UCSD-AML1 (cell line): ENCODE measurements at regions not wholly inside any gene's neighbourhood (a gene's known extent, or its start where the extent isn't known, plus 50 kb on each side); places are given as distances from the start of the nearest gene placed in this dataset.
"Not testable (repeated sequence)": the region's sequence is repeated elsewhere in the genome, so short reads cannot be mapped to it uniquely, and the experiment has no call there.

Source experiments
- DNase-seq: peaks from one replicate; lab custom pipeline; 2025; ENCODE audit not compliant: unreplicated experiment; lab: John Stamatoyannopoulos, UW

DNA sequence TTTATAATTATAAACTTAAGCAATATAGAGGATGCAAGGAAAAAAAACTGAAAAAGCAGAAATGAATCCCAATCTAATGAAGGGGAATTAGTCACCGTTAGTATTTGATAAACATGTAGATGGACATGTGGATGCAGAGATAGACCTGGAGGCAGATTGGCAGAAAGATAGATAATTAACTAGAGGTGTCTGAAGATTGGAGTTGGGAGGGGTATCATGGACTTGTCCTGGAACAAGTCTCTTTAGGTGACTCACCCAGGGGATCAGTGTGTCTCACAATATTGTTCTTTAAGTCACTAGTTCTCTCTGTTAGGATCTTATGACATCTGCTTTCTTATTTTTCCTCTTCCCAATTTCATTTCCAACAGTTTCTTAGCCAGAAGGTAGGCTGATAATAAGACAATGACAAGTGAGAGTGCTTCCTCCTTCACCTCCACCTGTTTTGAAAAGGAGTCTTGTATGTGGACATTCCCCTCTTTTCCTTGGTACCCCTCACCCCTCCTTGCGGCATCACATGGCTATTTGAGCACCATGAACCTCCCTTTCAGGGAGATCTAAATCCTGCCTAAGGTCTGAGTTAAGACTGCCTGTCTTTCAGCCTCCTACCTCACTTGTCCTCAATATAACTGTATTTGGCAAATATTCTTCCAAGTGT lies 987.7 kb downstream of the TSN start:
- no peak for DNase-seq

DNA sequence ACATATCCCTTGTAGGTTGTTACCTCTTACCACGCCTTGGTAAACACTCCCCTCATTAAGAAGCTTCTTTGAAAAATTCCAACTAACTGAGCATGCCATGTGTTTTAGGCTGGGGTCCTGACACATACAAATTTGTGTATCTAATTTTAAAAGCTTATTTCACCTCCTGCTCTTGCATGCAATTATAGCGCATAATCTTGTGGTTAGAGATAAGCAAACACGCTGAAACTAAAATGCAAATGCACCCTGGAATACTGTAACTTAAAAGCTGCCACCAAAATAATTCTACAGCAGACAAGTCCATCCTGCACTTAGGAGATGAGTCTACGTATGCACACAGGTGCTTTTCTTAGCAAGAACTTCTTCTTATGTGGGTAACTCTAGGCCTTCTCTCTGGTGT lies 990.2 kb downstream of the TSN start:
- no peak for DNase-seq

DNA sequence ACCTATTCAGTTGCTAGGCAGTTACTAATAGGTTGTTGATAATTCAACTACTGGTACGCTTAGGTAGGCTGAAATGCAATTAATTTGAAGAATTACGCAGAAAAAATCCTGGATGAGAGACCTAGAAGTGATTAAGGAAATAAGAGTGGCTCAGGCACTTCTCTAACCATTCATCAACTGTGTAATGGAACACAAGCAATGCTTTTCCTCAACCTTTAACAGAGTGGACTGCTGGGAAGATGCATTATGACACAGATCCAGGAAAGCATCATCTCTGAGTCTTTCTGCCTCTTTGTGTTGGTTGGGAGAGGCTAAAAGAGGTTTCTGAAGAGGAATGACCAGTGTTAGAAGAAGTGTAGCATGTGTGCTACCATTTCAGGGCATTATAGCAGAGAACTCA lies 992.2 kb downstream of the TSN start:
- no peak for DNase-seq

DNA sequence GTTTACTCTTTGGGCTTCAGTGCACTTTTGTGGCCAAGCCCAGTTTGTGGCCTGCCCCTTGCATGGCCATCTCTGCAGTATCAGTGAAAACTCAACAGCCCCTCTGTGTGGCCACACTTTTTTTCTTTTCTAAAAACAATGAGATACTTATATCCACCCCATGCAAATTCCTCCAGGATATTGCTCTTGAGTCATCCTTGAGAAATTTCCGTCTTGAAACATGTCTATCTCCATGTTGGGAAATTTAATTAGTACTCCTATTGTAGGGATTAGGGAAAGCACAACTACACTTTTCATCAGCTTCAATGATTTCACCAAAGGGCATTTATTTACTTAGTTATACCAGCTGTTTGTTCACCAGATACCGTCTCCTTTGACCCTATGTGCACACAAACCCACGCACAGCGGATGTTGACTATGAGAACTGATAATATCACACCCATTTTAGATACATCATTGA lies 993.1 kb downstream of the TSN start:
- no peak for DNase-seq

DNA sequence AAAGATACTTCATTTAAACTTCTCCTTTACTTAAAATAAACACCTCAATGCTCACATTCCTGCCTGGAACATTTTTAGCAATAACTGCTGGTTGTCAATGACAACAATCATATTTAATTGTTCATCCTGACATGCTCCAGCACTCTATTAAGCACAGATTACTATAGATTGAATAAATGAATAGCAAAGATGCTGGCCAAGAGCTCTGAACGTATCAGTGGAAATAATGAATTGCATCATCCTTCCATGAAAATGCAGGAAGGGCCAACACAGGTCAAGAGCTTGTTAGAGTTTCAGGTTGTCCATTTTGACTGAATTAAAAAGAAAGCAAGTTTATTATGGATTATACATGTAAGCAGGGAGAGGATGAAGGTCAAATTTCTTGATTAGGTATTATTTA lies 994.0 kb downstream of the TSN start:
- no peak for DNase-seq

DNA sequence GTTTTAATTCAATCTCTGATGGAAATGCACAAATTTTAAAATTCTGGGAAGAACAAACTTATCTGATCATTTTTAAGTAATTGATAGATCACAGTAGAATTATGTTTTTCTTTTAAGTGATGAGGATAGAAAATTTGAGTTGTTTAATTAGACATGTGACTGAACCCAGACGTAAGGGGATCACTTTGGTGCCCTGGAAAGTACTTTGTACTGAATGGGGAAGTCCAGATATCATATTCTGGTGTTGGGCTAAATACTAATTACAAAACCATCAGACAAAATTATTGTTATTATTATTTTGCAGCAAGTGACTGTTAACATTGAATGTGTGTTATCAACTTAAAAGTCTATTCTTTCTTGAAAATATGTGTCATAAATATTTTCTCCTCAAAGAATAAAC lies 994.6 kb downstream of the TSN start:
- no peak for DNase-seq

DNA sequence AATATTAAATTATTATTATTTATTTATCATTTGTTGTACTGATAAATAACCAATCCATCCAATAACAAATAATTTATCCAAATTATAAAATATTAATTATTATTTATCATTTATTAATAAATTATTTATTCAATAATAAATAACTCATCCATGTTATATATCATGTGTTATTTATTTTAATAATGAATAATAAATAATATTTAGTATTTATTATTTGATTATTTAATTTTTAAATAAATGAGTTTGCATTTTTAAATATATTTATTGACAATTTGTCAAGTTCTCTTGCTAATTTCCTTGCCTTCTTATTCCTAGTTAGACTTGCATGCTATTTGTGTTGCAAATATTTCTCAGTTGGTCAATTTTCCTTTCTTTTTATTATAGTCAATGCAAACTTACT lies 995.4 kb downstream of the TSN start:
- no peak for DNase-seq

DNA sequence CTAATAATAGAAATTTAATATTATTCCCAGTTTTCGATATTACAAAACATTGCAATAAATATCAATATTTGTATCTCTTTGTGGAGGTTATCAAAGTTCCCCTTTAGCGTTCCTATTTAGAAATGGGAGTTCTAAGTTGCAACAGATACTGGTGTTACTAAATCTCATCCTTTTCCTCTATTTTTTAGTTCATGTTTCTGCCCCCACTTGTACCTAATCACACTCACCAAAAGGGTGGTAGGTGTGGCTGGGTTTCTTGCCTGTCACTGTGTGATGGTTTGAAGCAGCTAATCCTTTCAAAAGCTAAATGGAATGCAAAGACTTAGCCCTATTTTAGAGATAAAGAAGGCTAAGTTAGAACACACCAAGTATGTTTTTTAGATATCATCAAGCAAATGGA lies 997.9 kb downstream of the TSN start:
- DNase-seq, result no peak

DNA sequence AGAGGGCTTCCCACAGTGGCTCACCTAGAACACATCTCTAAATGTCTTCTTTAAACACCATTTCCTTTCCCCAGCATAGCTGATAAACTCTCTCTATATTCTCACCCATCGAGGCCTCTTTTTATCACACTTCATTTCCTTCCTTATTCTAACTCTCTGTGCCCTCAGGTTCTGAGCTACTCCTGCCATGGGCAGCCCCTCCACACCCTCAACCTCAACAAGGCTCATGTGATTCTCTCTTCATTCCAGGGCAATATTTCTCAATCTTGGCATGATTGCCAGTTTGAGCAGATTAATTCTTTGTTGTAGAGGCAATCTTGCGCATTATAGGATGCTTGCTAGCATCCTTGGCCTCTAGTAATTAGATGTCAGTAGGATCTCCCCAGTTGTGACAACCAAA lies 999.1 kb downstream of the TSN start:
- DNase-seq, result no peak

DNA sequence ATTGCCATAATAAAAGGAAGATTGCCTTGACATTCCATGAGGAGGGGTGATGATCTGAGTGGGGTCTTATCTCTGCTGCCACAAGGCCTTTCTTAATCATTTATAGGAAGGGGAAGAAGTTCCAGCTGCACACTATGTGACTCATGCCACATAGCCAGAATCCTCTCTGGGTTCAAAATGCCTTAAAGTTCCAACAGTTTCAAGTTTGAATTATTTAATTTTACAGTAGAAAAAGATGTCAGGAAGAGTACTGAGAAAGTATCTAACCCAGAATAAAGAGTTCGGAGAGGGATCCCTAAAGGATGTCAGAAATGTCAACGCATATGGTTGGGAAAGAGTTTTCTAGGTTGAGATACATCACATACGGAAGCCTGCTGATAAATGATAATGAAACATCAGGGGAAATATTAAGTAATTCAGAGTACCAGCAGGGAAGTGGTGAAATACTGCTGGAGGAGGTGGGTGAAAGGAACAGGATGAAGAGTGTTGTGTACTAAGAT lies 999.9 kb downstream of the TSN start:
- DNase-seq, result no peak

DNA sequence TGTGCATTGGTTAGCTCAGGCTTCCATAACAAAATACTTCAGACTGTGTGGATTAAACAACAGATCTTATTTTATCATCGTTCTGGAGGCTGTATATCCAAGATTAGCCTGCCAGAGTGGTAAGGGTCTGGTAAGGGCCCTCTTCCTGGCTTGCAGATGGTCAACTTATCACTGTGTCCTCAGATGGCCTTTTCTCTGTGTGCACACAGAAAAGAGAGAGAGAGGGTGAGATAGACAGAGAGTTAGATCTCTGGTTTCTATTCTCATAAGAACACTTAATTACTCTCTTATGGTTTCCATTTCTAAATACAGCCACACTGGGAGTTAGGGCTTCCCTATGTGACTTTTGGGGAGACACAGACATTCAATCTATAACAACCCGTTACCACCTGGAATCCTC lies 1003.5 kb downstream of the TSN start:
- no peak for DNase-seq

DNA sequence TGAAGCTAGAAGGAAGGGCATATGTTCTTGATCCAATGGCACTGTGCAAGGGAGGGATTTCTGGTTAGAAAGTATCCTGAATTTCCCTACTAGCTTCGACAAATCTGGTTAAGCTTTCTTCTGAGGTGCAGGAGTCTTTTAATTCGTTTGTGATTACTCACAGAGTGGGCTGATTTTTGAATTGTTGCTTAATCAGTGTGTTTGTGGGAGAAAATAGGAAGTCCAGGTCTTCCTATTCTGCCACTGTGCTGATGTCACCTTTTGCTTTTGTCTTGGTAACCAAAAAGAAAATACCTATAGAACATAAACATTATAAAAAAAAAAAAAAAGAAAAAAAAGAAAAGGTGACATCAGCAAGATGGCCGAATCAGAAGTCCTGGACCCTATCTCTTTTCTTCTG lies 1008.6 kb downstream of the TSN start:
- no peak for DNase-seq

DNA sequence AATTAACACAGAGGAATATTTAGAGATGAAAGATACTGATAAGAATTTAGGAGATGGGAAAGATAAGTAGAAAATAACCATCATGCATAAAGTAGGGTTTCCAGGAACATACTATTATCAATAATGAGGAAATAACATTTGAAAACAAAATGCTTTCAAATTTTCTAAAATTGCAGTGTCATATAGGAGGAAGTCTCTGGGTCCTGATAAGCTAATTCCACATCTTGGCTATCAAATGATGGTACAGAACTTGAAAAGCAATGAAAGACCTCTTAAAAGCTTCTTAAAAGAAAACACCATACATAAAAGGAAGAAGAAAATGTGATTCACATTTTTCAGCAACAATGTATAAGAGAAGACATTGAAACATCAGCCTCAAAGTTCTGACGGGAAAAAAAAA lies 1024.8 kb downstream of the TSN start:
- DNase-seq, result no peak

DNA sequence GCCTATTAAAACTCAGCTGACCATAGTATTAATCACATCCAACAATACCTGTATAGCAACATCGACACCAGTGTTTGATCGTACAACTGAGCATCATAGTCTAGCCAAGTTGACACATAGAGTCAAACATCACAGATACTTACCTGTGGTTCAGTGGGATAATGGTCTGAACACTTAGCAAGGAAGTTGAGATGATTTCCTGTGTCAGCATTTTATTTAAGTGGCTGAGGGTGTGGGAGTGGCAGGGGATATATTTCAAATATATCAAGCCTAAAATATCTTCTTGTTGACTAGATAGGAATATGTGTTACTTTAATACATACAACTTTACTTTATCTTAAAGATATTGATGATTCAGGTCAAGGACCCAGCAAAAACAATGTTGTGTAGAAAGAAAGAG lies 1038.6 kb downstream of the TSN start:
- no peak for DNase-seq

DNA sequence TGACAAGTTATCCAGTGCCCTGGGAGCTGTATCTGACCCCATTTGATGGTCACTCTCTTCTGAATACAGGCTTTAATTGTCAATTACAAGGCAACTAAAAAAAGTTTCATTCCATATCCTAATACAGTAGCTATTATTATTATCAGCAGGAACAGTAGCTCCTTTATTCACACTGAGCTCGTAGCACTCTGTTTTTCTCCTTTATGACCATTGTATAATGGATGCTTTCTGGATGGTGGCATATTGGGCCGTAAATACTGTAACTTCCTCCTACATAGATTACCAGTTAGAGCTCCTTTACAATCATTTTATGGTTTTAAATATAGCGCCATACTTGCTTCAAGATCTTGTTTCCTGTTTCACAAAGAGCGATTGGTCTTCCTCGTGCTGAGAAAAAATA lies 1040.3 kb downstream of the TSN start:
- no peak for DNase-seq

DNA sequence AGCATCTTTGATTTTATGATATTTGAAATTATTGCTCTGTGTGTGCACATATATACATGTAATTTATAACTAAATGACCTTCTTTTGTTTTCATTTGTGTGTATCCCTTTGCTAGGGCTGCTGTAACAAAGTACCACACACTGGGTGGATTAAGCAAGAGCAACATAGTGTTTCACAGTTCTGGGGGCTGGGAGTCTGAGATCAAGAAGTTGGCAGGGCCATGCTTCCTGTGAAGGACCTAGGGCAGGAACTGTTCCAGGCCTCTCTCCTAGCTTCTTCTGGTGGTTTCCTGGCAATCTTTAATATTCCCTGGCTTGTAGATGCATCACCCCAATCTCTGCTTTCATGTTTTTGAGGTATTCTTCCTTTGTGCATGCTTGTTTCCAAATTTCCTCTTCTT lies 1043.9 kb downstream of the TSN start:
- no peak for DNase-seq

DNA sequence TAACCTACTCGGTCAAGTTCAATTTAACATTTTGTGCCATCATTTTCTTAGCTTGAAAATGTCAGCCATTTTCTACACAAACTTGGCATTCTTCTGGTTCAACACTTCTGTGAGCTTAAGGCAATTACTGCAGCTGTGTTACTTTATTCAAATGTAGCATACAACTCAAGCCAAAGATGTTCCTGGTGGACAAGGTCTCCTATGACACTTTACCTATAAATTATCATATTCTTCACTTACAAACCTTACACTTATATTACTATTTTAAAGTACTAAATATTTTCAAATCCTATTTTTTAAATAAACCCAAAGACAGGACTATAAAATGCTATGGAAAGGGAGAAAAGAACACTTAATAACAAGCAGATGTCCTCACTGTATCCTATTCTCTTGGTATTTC lies 1045.3 kb downstream of the TSN start:
- DNase-seq, result no peak

DNA sequence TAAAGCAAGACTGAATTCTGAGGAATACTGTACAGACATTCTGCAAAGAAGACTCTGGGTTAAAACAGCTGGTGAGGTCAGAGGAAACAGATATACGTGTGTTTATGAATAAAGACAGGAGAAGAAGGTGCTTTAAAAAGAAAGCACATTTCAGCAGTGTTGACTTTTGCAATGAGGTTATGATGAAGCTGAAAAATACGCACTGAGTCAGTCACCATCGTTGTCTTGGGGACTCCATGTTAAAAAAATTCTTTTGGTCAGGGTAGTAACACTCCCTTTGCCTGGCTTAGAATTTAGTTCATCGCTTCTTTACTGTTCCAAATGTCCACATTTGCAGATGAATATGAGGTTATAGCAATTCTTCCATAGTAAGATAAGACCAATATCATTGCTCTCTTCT lies 1049.0 kb downstream of the TSN start:
- DNase-seq, result no peak

DNA sequence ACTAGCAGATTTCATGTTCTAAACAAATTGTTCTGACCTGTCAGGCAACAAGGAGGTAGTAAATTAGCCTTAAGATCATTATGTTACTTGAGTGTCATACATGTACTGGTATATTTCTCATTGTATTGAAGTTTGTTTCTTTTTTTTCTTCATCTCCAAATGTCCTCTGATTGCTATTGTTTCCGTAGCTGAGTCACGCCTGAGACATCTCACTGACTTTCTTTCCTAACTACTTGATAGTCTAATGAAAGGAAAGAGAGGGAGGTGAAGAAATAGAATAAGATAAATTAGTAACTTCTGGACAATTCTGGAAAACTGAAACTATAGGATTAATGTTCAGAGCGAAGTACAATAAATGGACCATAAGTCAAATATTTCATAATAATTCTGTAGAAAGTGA lies 1049.9 kb downstream of the TSN start:
- DNase-seq, result no peak

DNA sequence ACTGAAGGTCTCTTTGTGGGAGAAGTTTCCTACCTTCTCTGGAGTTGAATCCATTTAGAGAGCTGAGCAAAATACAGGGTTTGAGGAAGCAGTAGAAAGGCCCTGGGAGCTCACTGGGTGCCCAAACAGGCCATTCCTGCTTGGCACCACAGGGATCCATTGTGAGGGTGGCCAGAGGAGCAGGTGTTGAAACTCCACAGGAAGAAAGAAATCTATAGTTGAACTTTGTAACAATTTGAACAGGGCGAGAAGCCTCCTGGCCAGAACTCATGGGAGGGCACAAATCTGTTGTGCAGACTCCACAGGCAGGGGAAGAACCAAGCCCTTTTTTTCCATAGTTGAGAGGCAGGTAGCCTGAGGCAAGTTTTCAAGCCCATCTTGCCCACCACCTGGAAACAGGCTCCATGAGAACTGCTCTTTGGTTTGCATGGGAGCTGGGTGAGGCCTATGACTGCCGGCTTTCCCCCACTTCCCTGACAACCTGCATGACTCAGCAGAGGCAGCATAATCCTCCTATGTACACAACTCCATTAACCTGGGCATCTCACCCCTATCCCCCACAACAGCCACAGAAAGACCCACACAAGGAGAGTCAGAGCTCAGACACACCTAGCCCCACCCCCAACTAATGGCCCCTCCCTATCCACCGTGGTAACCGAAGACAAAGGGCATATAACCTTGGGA lies 1053.0 kb downstream of the TSN start:
- DNase-seq, result no peak

DNA sequence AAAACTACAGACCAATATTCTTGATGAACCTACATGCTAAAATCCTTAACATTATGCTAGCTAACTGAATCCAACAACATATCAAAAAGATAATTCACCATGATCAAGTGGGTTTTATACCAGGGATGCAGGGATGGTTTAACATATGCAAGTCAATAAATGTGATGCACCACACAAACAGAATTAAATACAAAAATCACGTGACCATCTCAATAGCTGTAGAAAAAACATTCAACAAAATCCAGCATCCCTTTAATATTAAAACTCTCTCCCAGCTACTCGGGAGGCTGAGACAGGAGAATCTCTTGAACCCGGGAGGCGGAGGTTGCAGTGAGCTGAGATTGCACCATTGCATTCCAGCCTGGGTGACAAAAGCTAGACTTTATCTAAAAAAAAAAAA lies 1056.8 kb downstream of the TSN start:
- not testable (repeated sequence) for DNase-seq

DNA sequence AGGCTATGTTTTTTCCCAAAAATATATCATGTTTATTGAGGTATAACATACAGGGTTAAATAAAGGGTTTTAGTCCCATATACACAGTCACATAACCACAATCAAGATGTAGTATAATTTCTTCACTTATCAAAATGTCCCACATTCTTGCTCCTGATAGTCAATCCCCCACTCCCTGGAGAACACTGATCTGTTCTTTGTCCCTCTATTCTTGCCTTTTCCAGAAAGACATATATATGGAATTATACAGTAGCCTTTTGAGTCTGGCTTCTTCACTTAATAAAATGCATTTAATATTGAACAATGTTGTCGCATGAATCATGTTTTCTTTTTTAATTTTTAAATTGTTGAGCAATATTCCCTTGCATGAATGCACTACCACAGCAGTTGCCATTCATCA lies 1059.7 kb downstream of the TSN start:
- no peak for DNase-seq

DNA sequence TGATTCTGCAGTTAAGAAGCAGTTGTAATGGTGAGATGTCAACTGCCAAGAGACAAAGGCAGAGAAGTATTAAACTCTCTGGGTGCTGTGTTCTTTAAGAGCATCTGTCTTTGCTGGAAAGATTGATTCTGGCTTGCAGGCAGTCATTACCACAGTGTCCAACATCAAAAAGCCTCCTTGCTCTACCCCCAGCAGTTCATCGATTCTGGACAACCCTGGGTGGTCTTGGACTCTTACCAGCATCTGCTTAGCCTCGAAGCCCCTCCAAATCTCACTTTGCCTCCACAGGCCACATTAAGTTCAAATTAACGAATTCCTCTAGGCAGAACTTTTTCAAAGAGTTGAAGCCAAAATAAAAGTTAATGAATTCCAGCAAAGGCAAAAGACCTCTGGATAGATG lies 1061.4 kb downstream of the TSN start:
- DNase-seq, result no peak
